Ovary (tissue), 3 donors: ENCODE measurements at regions not wholly inside any gene's neighbourhood (a gene's known extent, or its start where the extent isn't known, plus 50 kb on each side); places are given as distances from the start of the nearest gene placed in this dataset.

ENCODE experiments used
- POLR2A ChIP-seq: fragments of 450-650 bp; IDR thresholded peaks from one replicate; pipeline ENCODE4 v1.6.1; 2017; ENCODE audit warnings: antibody characterized with exemption, mild to moderate bottlenecking, moderate library complexity
- TF ChIP-seq, protein P1 (sequence below), 3 donors: fragments of 450-650 bp in 2 of 3; fragments of 200-600 bp in 1 of 3; IDR thresholded peaks; one replicate each; pipeline versions ENCODE4 v1.5.1 to v1.8.0; 2016 to 2022; ENCODE audit warnings: antibody characterized with exemption in 3 of 3, mild to moderate bottlenecking in 1 of 3
- donor health status: DM: no; HTN: no; CAD: no.

DNA sequence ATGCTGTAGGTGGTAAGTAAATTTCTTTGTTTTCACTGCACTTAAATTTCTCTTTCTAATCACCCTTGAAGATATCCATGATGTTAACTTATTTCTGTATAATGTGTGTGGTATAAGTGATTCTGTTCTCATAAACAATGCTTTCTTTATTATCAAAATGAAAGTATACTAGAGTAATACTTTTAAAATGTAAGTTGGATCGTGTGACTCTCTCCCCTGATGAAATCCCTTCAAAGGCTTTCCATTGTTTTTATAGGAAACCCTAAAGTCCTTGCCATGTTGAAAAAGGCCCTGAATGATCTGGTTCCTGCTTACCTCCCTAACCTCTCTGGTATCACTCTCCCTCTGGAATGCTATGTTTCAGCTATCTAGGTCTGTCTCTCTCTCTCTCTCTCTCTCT is 191.1 kb upstream of the LHX8 start:
- TF ChIP-seq, protein P1, sequence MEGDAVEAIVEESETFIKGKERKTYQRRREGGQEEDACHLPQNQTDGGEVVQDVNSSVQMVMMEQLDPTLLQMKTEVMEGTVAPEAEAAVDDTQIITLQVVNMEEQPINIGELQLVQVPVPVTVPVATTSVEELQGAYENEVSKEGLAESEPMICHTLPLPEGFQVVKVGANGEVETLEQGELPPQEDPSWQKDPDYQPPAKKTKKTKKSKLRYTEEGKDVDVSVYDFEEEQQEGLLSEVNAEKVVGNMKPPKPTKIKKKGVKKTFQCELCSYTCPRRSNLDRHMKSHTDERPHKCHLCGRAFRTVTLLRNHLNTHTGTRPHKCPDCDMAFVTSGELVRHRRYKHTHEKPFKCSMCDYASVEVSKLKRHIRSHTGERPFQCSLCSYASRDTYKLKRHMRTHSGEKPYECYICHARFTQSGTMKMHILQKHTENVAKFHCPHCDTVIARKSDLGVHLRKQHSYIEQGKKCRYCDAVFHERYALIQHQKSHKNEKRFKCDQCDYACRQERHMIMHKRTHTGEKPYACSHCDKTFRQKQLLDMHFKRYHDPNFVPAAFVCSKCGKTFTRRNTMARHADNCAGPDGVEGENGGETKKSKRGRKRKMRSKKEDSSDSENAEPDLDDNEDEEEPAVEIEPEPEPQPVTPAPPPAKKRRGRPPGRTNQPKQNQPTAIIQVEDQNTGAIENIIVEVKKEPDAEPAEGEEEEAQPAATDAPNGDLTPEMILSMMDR (IDR thresholded peaks at IDR 0.05): no peak
- no peak for TF ChIP-seq POLR2A
